ENCODE measurements at regions not wholly inside any gene's neighbourhood (a gene's known extent, or its start where the extent isn't known, plus 50 kb on each side); places are given as distances from the start of the nearest gene placed in this dataset.

GRCh38 chr3:177881351-177881750 lies 654.9 kb upstream of the KCNMB2 start:
- no peak for TF ChIP-seq CTCF (IDR thresholded peaks at IDR 0.05)
- TF ChIP-seq POLR2A (IDR thresholded peaks at IDR 0.05), result no peak
- TF ChIP-seq POLR2AphosphoS5 (IDR thresholded peaks at IDR 0.05), result no peak

Data from breast epithelium (tissue), 3 donors.